Esophagus squamous epithelium (tissue), 4 donors: ENCODE measurements at regions not wholly inside any gene's neighbourhood (a gene's known extent, or its start where the extent isn't known, plus 50 kb on each side); places are given as distances from the start of the nearest gene placed in this dataset.

ENCODE experiments used
- POLR2A ChIP-seq, 4 donors: fragments of 450-650 bp; IDR thresholded peaks; one replicate each; pipeline ENCODE4 v1.6.1; 2017; ENCODE audit warnings: antibody characterized with exemption in 4 of 4, mild to moderate bottlenecking in 4 of 4, moderate library complexity in 3 of 4
- TF ChIP-seq, protein P1 (sequence below), 6 experiments: fragments of 450-650 bp in 4 of 6; fragments of 200-600 bp in 2 of 6; sonication (generic) in 2 of 6; IDR thresholded peaks; one replicate each; pipeline ENCODE4 v1.5.1; 2016 to 2019; ENCODE audit warnings: antibody characterized with exemption in 6 of 6, mild to moderate bottlenecking in 4 of 6, moderate library complexity in 4 of 6

DNA sequence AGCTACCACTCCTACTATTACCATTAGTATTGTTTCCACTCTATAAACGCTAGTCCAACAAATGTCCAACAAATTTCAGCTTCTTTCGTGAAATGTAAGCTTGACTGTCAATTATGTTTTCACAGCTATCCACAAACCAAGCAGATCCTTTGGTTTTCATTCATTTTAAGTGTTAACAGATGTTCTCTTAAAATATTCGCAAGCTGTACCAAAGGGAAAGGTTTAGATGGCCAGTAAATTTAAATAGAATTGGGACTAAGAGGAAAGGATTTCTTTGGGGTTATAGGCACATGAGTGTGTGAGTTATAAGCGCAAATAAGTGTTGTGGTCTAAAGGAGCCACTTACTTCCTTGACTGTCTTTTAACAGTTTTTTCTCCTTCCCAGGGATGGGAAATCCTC lies 136.8 kb upstream of the ADRA1B start:
- TF ChIP-seq, protein P1, sequence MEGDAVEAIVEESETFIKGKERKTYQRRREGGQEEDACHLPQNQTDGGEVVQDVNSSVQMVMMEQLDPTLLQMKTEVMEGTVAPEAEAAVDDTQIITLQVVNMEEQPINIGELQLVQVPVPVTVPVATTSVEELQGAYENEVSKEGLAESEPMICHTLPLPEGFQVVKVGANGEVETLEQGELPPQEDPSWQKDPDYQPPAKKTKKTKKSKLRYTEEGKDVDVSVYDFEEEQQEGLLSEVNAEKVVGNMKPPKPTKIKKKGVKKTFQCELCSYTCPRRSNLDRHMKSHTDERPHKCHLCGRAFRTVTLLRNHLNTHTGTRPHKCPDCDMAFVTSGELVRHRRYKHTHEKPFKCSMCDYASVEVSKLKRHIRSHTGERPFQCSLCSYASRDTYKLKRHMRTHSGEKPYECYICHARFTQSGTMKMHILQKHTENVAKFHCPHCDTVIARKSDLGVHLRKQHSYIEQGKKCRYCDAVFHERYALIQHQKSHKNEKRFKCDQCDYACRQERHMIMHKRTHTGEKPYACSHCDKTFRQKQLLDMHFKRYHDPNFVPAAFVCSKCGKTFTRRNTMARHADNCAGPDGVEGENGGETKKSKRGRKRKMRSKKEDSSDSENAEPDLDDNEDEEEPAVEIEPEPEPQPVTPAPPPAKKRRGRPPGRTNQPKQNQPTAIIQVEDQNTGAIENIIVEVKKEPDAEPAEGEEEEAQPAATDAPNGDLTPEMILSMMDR (IDR thresholded peaks at IDR 0.05) = no peak
- TF ChIP-seq POLR2A (IDR thresholded peaks at IDR 0.05) = no peak
